ENCODE measurements at regions not wholly inside any gene's neighbourhood (a gene's known extent, or its start where the extent isn't known, plus 50 kb on each side); places are given as distances from the start of the nearest gene placed in this dataset.

GRCh38 chr2:183227176-183227575, 102.9 kb downstream of the NUP35 start:
- H3K9me3 ChIP-seq, result no peaks in the 10 kb centered on the region
- TF ChIP-seq POLR2AphosphoS5 (IDR thresholded peaks at IDR 0.05) (no peak), CTCF (IDR thresholded peaks at IDR 0.05) (no peak), POLR2A (IDR thresholded peaks at IDR 0.05) (no peak)
- H3K4me1 ChIP-seq (replicated peaks), result no peaks in the 10 kb centered on the region
- no peak for DNase-seq (ENCODE audit: low spot score)
- intact Hi-C loops (cut with DNase I), result no loop called here
- 66% methylated on average over 1 of the region's 1 CpG for WGBS
- H3K4me3 ChIP-seq, result no peak overlapping the region
- no peaks in the 10 kb centered on the region for H3K27me3 ChIP-seq (replicated peaks; ENCODE audit: insufficient read depth)
- no peak overlapping the region for H3K27ac ChIP-seq
- H3K36me3 ChIP-seq, result no peaks in the 10 kb centered on the region

GRCh38 chr2:183229386-183229785, 105.1 kb downstream of the NUP35 start:
- TF ChIP-seq POLR2A (IDR thresholded peaks at IDR 0.05) (no peak), CTCF (IDR thresholded peaks at IDR 0.05) (no peak), POLR2AphosphoS5 (IDR thresholded peaks at IDR 0.05) (no peak)
- DNase-seq (ENCODE audit: low spot score), result no peak
- Histone ChIP-seq H3K27me3 (replicated peaks; ENCODE audit: insufficient read depth) (no peaks in the 10 kb centered on the region), H3K27ac (no peak overlapping the region), H3K36me3 (no peaks in the 10 kb centered on the region), H3K4me3 (no peak overlapping the region), H3K4me1 (replicated peaks) (no peaks in the 10 kb centered on the region), H3K9me3 (no peaks in the 10 kb centered on the region)
- intact Hi-C loops (cut with DNase I), result no loop called here
- 95% methylated on average over 2 of the region's 2 CpGs for WGBS

GRCh38 chr2:183232161-183232865, 108.1 kb downstream of the NUP35 start:
- no peak for TF ChIP-seq POLR2A (IDR thresholded peaks at IDR 0.05)
- no peak for TF ChIP-seq POLR2AphosphoS5 (IDR thresholded peaks at IDR 0.05)
- TF ChIP-seq CTCF (IDR thresholded peaks at IDR 0.05), result no peak
- no peak for DNase-seq (ENCODE audit: low spot score)
- Histone ChIP-seq H3K4me1 (replicated peaks) (no peaks in the 10 kb centered on the region), H3K27me3 (replicated peaks; ENCODE audit: insufficient read depth) (no peaks in the 10 kb centered on the region), H3K9me3 (no peaks in the 10 kb centered on the region), H3K4me3 (no peak overlapping the region), H3K27ac (no peak overlapping the region), H3K36me3 (no peaks in the 10 kb centered on the region)
- 67% methylated on average over 1 of the region's 1 CpG for WGBS
- intact Hi-C loops (cut with DNase I), result no loop called here

- Histone ChIP-seq H3K27ac (no peak overlapping the region), H3K4me3 (no peak overlapping the region), H3K27me3 (replicated peaks; ENCODE audit: insufficient read depth) (no peaks in the 10 kb centered on the region), H3K9me3 (no peaks in the 10 kb centered on the region), H3K4me1 (replicated peaks) (no peaks in the 10 kb centered on the region), H3K36me3 (no peaks in the 10 kb centered on the region)
- 50% methylated on average over 3 of the region's 3 CpGs for WGBS
- no peak for DNase-seq (ENCODE audit: low spot score)
- TF ChIP-seq CTCF (IDR thresholded peaks at IDR 0.05), result no peak
- no peak for TF ChIP-seq POLR2A (IDR thresholded peaks at IDR 0.05)
- TF ChIP-seq POLR2AphosphoS5 (IDR thresholded peaks at IDR 0.05), result no peak
- intact Hi-C loops (cut with DNase I), result no loop called here
These were observed 118.7 kb downstream of the NUP35 start for GRCh38 chr2:183242937-183243336.

- no peaks in the 10 kb centered on the region for H3K4me1 ChIP-seq (replicated peaks)
- no peaks in the 10 kb centered on the region for H3K36me3 ChIP-seq
- no peaks in the 10 kb centered on the region for H3K27me3 ChIP-seq (replicated peaks; ENCODE audit: insufficient read depth)
- 90% methylated on average over 3 of the region's 3 CpGs for WGBS
- no peak overlapping the region for H3K27ac ChIP-seq
- DNase-seq (ENCODE audit: low spot score), result no peak
- TF ChIP-seq POLR2A (IDR thresholded peaks at IDR 0.05), result no peak
- no peak for TF ChIP-seq POLR2AphosphoS5 (IDR thresholded peaks at IDR 0.05)
- no peak for TF ChIP-seq CTCF (IDR thresholded peaks at IDR 0.05)
- H3K4me3 ChIP-seq, result no peak overlapping the region
- intact Hi-C loops (cut with DNase I), result no loop called here
- H3K9me3 ChIP-seq, result no peaks in the 10 kb centered on the region
These were observed 119.5 kb downstream of the NUP35 start for GRCh38 chr2:183243758-183244157.
